ENCODE measurements at regions not wholly inside any gene's neighbourhood (a gene's known extent, or its start where the extent isn't known, plus 50 kb on each side); places are given as distances from the start of the nearest gene placed in this dataset.

- Histone ChIP-seq H3K56ac (ENCODE audit: insufficient read length, low read depth, low read length) (no peak overlapping the region), H3K14ac (ENCODE audit: insufficient read depth, low read length) (no peak overlapping the region), H2BK20ac (ENCODE audit: low read depth, low read length, poor library complexity, severe bottlenecking) (no peak overlapping the region), H2BK120ac (ENCODE audit: low read depth, low read length, poor library complexity, severe bottlenecking) (no peak overlapping the region), H3K4me1 (ENCODE audit: insufficient read depth, low read length) (no peaks in the 10 kb centered on the region), H4K91ac (ENCODE audit: insufficient read length, low read depth, low read length) (no peak overlapping the region), H3K27ac (ENCODE audit: insufficient read length, low read depth, low read length) (no peak overlapping the region), H3K9ac (ENCODE audit: extremely low read depth, insufficient read length, low read length) (no peak overlapping the region), H3K79me2 (ENCODE audit: insufficient read depth, low read length) (no peaks in the 10 kb centered on the region), H3K18ac (ENCODE audit: insufficient read length, low read depth, low read length) (no peak overlapping the region), H2AK5ac (ENCODE audit: insufficient read length, low read length) (no peak overlapping the region), H2BK12ac (ENCODE audit: insufficient read length, low read depth, low read length) (no peak overlapping the region), H2AFZ (ENCODE audit: low read length) (no peak overlapping the region), H3K9me3 (ENCODE audit: control insufficient read depth, low read depth, low read length) (no peaks in the 10 kb centered on the region), H3K23ac (ENCODE audit: insufficient read length, low read depth, low read length) (no peak overlapping the region), H3K4ac (ENCODE audit: low read depth, low read length) (no peak overlapping the region), H4K5ac (ENCODE audit: insufficient read length, low read depth, low read length) (no peak overlapping the region), H2BK5ac (ENCODE audit: insufficient read length, low read length) (no peak overlapping the region), H3K4me2 (ENCODE audit: insufficient read depth, insufficient read length, low read length) (no peak overlapping the region), H3K27me3 (ENCODE audit: insufficient read depth, low read length) (no peaks in the 10 kb centered on the region), H3K23me2 (ENCODE audit: insufficient read length, low read depth, low read length, poor library complexity, severe bottlenecking) (no peaks in the 10 kb centered on the region), H4K20me1 (ENCODE audit: control insufficient read depth, insufficient read depth, insufficient read length) (no peaks in the 10 kb centered on the region), H3K79me1 (ENCODE audit: insufficient read depth, low read depth, low read length, poor library complexity, severe bottlenecking) (no peaks in the 10 kb centered on the region), H3T11ph (ENCODE audit: low read length) (no peak overlapping the region), H2BK15ac (ENCODE audit: low read depth, low read length) (no peak overlapping the region), H4K8ac (replicated peaks; ENCODE audit: insufficient read length, low read depth, low read length) (no peak overlapping the region)
- H3K27ac Mint-ChIP-seq = no peak overlapping the region
- H3K27me3 Mint-ChIP-seq (ENCODE audit: low read depth) = no peaks in the 10 kb centered on the region; the same call in 1 of the 2 replicates
- H3K4me3 Mint-ChIP-seq = no peak overlapping the region
- H3K4me1 Mint-ChIP-seq = no peaks in the 10 kb centered on the region
- TF ChIP-seq CTCF (conservative IDR thresholded peaks at IDR 0.05) = no peak
- DNase-seq = no peak
- H3K36me3 Mint-ChIP-seq (ENCODE audit: insufficient read depth in 1 of 3, low read depth in 3 of 3) = peaks cover 0 to 9% (median 2%) of the 10 kb centered on the region in 3 experiments; a peak in 1 of 7 replicates
- peaks cover 3 to 9% of the 10 kb centered on the region in 2 experiments; a peak in 4 of 5 replicates for H3K9me3 Mint-ChIP-seq
Observed at GRCh38 chr2:7479603-7480002, 562.4 kb downstream of the RNF144A start.

All from H9 (cell line).